Common myeloid progenitor, CD34-positive (primary cell): ENCODE measurements at regions not wholly inside any gene's neighbourhood (a gene's known extent, or its start where the extent isn't known, plus 50 kb on each side); places are given as distances from the start of the nearest gene placed in this dataset.

Experiments
- CTCF ChIA-PET: fragments of 350-600 bp; sonication (Branson Sonifier 250); formaldehyde crosslinking; loops from one replicate; lab custom pipeline; 2021; ENCODE audit warnings: antibody characterized with exemption; lab: Charles Lee
- POLR2A ChIA-PET: fragments of 350-600 bp; sonication (Branson Sonifier 250); formaldehyde crosslinking; loops from one replicate; lab custom pipeline; 2021; ENCODE audit warnings: antibody characterized with exemption; lab: Charles Lee
- DNase-seq, 3 donors: peaks; one replicate each; pipeline versions ENCODE4 v3.0.0 to v3.0.0-alpha.2; 2013
- H3K27ac ChIP-seq, 2 experiments: 1 replicate in 1 of 2; 2 replicates in 1 of 2; pipeline ENCODE4 v1.7.0; 2013; ENCODE audit warnings: inconsistent platforms in 2 of 2, low read length in 2 of 2, mild to moderate bottlenecking in 2 of 2, low read depth in 1 of 2, moderate library complexity in 1 of 2; ENCODE audit not compliant: severe bottlenecking in 2 of 2, insufficient read depth in 1 of 2, poor library complexity in 1 of 2
- H3K27me3 ChIP-seq, 5 experiments: replicated peaks in 2 of 5; 1 replicate in 3 of 5; 2 replicates in 2 of 5; pipeline versions ENCODE4 v1.6.1 to v1.7.0; 2013; ENCODE audit warnings: low read length in 4 of 5, mild to moderate bottlenecking in 2 of 5, moderate library complexity in 2 of 5, inconsistent platforms in 1 of 5; ENCODE audit not compliant: insufficient read depth in 5 of 5, control insufficient read depth in 4 of 5
- H3K36me3 ChIP-seq, 4 experiments: 1 replicate in 2 of 4; 2 replicates in 2 of 4; pipeline versions ENCODE4 v1.6.1 to v1.7.0; 2013; ENCODE audit warnings: low read length in 3 of 4, control low read depth in 1 of 4, mild to moderate bottlenecking in 1 of 4; ENCODE audit not compliant: control insufficient read depth in 4 of 4, insufficient read depth in 4 of 4
- H3K4me1 ChIP-seq, 4 experiments: 1 replicate in 3 of 4; 2 replicates in 1 of 4; pipeline versions ENCODE4 v1.6.1 to v1.7.1; 2013; ENCODE audit warnings: low read length in 3 of 4, mild to moderate bottlenecking in 3 of 4, control low read depth in 1 of 4, inconsistent platforms in 1 of 4, moderate library complexity in 1 of 4; ENCODE audit not compliant: control insufficient read depth in 4 of 4, insufficient read depth in 4 of 4; ENCODE audit errors: control extremely low read depth in 1 of 4
- H3K4me3 ChIP-seq, 7 experiments: 1 replicate in 4 of 7; 2 replicates in 3 of 7; pipeline versions ENCODE4 v1.5.1 to v1.7.0; 2013; ENCODE audit warnings: mild to moderate bottlenecking in 7 of 7, low read length in 6 of 7, moderate library complexity in 6 of 7, inconsistent platforms in 2 of 7, low read depth in 2 of 7, control low read depth in 1 of 7; ENCODE audit not compliant: insufficient read depth in 4 of 7, control insufficient read depth in 1 of 7; ENCODE audit errors: extremely low read depth in 1 of 7
- H3K9me3 ChIP-seq, 5 experiments: 1 replicate in 4 of 5; 2 replicates in 1 of 5; pipeline versions ENCODE4 v1.6.1 to v1.7.1; 2013; ENCODE audit warnings: low read length in 4 of 5, mild to moderate bottlenecking in 2 of 5, inconsistent platforms in 1 of 5, low read depth in 1 of 5, moderate library complexity in 1 of 5; ENCODE audit not compliant: control insufficient read depth in 4 of 5, insufficient read depth in 2 of 5; ENCODE audit errors: control extremely low read depth in 1 of 5
- WGBS: methylation state at CpG from one replicate; pipeline ENCODE4 v1.1.5; 2013; ENCODE audit not compliant: insufficient coverage; 5-methylcytosine and 5-hydroxymethylcytosine counted together

DNA sequence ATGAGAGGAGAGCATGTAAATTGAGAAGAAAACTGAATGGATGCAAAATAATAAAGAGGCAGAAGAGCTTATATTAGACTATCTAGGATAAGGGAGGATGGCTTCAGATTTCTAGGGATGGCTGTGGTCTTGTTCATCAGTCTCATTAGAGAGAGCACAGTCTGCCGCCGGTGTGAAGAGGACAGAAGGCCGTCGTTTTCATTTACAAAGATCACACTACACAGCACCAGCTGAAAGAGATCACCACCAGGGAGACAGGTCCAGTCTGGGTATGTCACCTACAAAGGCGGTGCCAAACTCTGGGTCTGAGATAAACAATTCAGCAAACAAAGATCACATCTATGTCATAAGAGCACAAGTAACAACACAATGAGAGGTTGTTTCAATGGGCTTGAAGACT is 1222.3 kb upstream of the SLC10A2 start:
- H3K4me1 ChIP-seq: no peaks in the 10 kb centered on the region
- no CpG with 5 or more reads among the region's 5 CpGs for WGBS
- no peaks in the 10 kb centered on the region for H3K36me3 ChIP-seq
- CTCF ChIA-PET: no interaction called here
- POLR2A ChIA-PET: no interaction called here
- H3K4me3 ChIP-seq: no peak overlapping the region
- DNase-seq: no peak
- no peaks in the 10 kb centered on the region for H3K9me3 ChIP-seq
- no peak overlapping the region for H3K27ac ChIP-seq
- no peaks in the 10 kb centered on the region for H3K27me3 ChIP-seq

DNA sequence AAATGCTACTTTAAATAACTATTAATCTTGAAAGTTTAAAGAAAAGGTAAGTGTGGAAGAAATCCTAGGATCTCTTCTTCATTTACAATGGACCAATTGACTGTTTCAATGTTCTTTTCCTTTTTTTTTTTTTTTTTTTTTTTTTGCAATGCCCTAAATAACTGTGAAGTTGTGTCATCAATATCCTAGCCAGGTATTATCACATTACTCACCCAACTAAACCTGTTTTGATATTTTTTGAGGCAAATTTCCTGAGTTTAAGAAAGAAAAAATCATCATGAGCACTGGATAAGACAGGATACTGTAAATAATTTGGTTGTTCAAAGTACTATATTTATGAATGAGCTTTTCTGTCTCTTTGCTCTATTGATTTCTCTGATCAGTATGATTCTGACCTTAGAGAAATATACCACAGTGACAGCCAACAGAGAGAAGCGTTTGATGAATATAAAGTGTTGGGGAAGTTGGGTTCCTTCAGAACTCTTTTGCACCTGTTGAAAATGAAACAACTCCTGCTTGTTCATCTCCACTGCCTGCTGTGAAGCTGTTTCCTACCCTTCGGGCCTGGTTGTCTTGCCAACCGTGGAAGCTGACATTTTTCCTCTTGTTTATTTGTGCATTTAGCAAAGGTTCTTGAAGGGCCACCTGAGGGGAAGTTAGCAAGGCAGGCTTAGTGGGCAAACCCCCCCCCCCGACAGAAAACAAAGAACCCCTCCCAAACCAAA is 1220.5 kb upstream of the SLC10A2 start:
- Histone ChIP-seq H3K27ac (no peak overlapping the region), H3K27me3 (no peaks in the 10 kb centered on the region), H3K36me3 (no peaks in the 10 kb centered on the region), H3K4me1 (no peaks in the 10 kb centered on the region), H3K4me3 (no peak overlapping the region), H3K9me3 (no peaks in the 10 kb centered on the region)
- DNase-seq: peak in 1 of 3 donors; percentile 22
- POLR2A ChIA-PET: no interaction called here
- no CpG with 5 or more reads among the region's 4 CpGs for WGBS
- CTCF ChIA-PET: interaction anchor here (0.6 kb wide), 1 partner anchor 589 kb away, joined by 3 read pairs; no protein-coding TSS in a partner anchor

DNA sequence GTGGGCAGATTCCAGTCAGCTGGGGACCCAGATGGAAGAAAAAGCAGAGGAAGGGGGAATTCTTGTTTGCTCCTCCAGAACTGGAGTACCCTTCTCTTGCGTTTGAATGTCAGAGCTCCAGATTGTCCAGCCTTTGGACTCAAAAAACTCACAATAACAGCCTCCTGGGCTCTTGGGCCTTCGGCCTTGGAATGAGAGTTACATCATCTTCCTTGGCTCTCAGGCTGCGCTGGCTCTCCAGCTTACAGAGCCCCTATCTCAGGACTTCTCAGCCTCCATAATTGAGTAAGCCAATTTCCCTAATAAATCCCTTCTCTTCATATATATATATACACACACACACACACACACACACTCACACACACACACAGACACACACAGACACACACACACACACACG is 1215.7 kb upstream of the SLC10A2 start:
- H3K36me3 ChIP-seq: no peaks in the 10 kb centered on the region
- H3K4me3 ChIP-seq: no peak overlapping the region
- H3K27me3 ChIP-seq: no peaks in the 10 kb centered on the region
- ChIA-PET POLR2A (no interaction called here), CTCF (no interaction called here)
- no peak overlapping the region for H3K27ac ChIP-seq
- peaks cover 0 to 2% (median 0%) of the 10 kb centered on the region in 5 experiments for H3K9me3 ChIP-seq
- H3K4me1 ChIP-seq: no peaks in the 10 kb centered on the region
- WGBS: 97% methylated on average over 3 of the region's 4 CpGs
- no peak for DNase-seq

DNA sequence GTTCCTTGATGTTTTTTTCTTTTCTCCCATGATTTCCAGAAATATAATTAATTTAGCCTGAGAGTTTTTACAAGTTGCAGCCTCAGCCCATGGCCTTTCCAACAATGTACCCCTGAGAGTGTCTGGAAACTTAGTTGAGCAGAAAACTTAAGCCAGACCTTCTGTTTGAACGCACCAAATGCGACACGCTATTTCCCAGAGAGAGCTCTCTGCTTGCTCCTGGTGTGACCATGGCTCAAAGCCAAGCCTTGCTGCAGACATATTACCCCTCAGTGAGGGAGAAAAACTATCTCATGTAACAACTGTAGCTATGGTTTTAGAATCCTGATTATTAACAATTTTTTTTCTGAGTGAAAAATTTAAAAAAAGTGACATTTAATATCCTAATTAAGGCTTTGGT is 1204.5 kb upstream of the SLC10A2 start:
- Histone ChIP-seq H3K9me3 (no peaks in the 10 kb centered on the region), H3K27me3 (no peaks in the 10 kb centered on the region), H3K4me3 (no peak overlapping the region), H3K36me3 (no peaks in the 10 kb centered on the region), H3K27ac (no peak overlapping the region), H3K4me1 (no peaks in the 10 kb centered on the region)
- WGBS: 100% methylated on average over 1 of the region's 3 CpGs
- ChIA-PET CTCF (interaction anchor here (1.8 kb wide), 1 partner anchor 35 kb away, joined by 3 read pairs; no protein-coding TSS in a partner anchor), POLR2A (no interaction called here)
- no peak for DNase-seq

DNA sequence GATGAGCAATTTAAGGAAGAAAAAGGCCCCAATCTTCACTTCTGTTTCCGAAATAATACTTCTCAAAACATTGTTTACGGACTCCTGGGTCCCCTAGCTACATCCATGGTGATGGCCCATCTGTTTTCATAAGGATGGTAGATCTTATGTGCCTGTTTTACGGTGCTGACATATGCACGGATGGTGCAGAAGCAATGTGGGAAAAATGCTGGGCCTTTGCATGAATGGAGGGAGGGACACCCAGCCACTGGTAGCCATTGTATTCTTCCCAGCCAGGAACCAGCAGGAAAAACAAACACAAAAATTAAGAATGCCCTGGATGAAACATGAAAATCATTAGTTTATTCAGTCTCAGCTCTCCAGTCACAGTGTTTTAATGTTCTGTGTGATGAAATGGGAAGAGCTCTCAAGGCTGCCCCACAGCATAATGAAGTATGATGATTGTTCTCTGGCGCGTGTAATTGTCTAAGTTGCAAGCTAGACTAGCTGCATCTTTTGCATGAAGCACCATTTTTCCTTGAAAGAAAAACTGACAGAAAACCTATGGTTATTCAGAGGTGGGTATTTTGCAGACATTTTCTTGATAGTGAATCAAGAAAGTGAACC is 1201.1 kb upstream of the SLC10A2 start:
- Histone ChIP-seq H3K36me3 (no peaks in the 10 kb centered on the region), H3K27me3 (no peaks in the 10 kb centered on the region), H3K9me3 (no peaks in the 10 kb centered on the region), H3K27ac (no peak overlapping the region), H3K4me1 (no peaks in the 10 kb centered on the region), H3K4me3 (no peak overlapping the region)
- ChIA-PET CTCF (no interaction called here), POLR2A (no interaction called here)
- DNase-seq: no peak
- 96% methylated on average over 4 of the region's 6 CpGs for WGBS

DNA sequence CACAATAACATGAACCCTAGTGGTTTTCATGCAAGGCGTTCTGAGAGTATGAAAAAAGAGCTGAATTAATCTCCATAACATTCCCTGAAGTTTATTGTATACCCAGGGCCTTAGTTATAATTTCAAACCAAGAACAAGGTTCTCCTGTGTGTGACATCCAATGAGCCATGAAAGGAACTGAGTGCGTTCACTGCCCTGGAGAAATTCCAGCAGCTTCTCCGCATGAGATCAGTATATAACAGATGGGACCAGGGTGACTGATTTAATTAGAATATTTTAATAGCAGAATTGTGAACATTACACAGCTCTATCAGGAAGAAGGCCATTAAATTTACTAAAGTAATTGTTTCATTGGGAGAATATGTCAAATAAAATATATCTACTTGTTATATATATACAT is 1190.5 kb upstream of the SLC10A2 start:
- H3K27ac ChIP-seq: no peak overlapping the region
- no peaks in the 10 kb centered on the region for H3K36me3 ChIP-seq
- H3K27me3 ChIP-seq: no peaks in the 10 kb centered on the region
- no peaks in the 10 kb centered on the region for H3K9me3 ChIP-seq
- WGBS: 100% methylated on average over 1 of the region's 3 CpGs
- DNase-seq: no peak
- H3K4me1 ChIP-seq: no peaks in the 10 kb centered on the region
- H3K4me3 ChIP-seq: no peak overlapping the region
- ChIA-PET CTCF (no interaction called here), POLR2A (no interaction called here)

DNA sequence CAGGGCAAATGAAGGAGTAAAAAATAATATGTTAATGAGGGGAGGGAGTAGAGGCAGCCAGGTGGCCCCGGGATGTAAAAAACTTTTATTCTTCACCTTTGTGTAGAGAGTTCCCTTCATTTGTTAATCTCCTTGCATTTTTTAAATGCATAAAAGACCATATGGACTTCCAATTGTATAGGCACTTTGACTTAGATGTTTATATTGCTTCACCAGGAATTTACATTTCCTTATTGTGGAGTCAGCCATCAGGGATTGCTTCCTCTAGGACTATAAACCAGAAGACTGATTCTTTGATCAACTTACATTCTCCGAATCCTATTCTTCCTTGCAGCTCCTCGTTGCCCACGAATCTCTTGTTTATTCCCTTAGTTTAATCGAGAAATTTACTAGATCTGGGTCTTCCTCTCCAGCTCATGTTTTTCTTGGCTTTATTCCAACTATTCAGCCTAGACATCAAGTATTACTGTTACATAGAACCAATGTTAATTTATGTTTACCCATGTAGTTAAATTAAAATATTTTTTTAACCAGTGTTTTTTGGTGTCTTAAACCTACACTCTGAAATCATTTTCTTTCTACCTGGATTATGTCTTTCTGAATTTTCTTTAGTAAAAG is 1187.0 kb upstream of the SLC10A2 start:
- Histone ChIP-seq H3K9me3 (no peaks in the 10 kb centered on the region), H3K36me3 (no peaks in the 10 kb centered on the region), H3K4me1 (no peaks in the 10 kb centered on the region), H3K27ac (no peak overlapping the region), H3K27me3 (no peaks in the 10 kb centered on the region), H3K4me3 (no peak overlapping the region)
- POLR2A ChIA-PET: no interaction called here
- DNase-seq: no peak
- WGBS: 85% methylated on average over 3 of the region's 5 CpGs
- CTCF ChIA-PET: no interaction called here
